Ovary (tissue), 3 donors: ENCODE measurements at regions not wholly inside any gene's neighbourhood (a gene's known extent, or its start where the extent isn't known, plus 50 kb on each side); places are given as distances from the start of the nearest gene placed in this dataset.

Experiments used
- CTCF ChIP-seq, 3 donors: fragments of 450-650 bp in 2 of 3; fragments of 200-600 bp in 1 of 3; IDR thresholded peaks; one replicate each; pipeline versions ENCODE4 v1.5.1 to v1.8.0; 2016 to 2022; ENCODE audit warnings: antibody characterized with exemption in 3 of 3, mild to moderate bottlenecking in 1 of 3
- POLR2A ChIP-seq: fragments of 450-650 bp; IDR thresholded peaks from one replicate; pipeline ENCODE4 v1.6.1; 2017; ENCODE audit warnings: antibody characterized with exemption, mild to moderate bottlenecking, moderate library complexity
- donor health status: DM: no; HTN: no; CAD: no.

GRCh38 chr1:224864006-224864405 lies 65.5 kb upstream of the DNAH14 start:
- TF ChIP-seq CTCF (IDR thresholded peaks at IDR 0.05) = no peak
- TF ChIP-seq POLR2A = no peak
